CD1c-positive myeloid dendritic cell (primary cell): ENCODE measurements at regions not wholly inside any gene's neighbourhood (a gene's known extent, or its start where the extent isn't known, plus 50 kb on each side); places are given as distances from the start of the nearest gene placed in this dataset.

ENCODE experiments used
- DNase-seq: peaks from one replicate; pipeline ENCODE4 v3.0.0-alpha.2; 2016; ENCODE audit errors: extremely low spot score

DNA sequence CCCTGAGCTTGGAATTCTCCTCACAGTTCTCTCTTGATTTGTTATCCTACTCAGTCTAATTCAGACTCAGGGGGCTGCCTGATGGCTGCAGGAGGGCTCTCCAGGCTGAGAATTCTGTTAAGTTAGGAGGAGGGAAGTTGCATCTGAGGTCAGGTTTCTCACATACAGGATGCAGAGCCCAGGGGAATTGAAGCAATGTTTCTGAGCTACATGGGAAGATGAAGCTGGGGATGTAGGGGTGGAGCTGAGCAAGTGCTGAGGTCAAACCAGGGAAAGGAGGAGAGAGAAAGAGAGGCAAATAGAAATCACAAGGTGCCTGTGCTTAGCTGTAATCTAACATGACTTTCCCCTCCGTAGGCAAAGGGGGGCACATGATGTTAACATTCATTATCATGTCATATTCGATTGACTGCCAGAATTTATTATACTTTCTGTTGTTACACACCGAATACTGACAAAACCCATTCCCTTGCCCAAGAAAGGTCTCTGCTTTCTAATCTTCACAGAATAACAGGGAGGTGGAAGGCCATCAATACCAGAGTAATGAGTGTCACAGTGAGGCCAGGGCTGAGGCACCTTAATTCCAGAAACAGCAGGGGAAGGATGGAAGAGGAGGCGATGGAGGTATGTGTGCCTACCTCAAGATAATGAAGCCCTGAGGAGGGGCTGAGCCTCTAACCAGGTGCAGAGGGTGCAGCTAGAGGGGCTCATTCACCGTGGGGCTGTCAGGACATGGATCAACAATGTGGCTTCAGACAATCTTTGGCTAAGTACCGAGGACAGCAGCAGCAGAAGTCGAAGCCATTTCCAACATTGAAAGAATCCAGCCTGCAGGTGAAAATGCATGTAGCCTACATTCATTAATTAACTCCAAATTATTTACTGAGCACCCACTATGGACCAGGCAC lies 205.4 kb upstream of the SNX19 start:
- DNase-seq: no peak

GRCh38 chr11:131122448-131122847 lies 206.2 kb upstream of the SNX19 start:
- DNase-seq: no peak

GRCh38 chr11:131129474-131129873 lies 213.2 kb upstream of the SNX19 start:
- DNase-seq: no peak

DNA sequence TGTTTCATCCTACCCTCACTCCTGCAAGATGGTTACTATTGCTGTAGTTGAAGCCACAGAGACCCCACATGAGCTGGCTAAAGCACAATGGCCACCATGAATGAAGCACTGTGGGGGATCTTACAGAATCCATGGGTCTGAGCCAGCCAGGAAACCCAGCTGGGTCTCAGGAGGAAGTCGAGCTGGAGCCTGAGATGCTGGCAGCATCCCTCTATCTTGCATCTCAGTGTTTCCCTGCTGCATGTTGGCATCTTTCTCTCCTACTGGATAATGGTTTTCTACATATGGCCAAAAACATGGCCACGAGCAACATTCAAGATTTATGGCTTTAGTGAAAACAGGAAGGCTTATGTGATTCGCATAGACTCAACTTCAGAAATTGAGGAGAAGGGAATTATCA lies 219.3 kb upstream of the SNX19 start:
- DNase-seq: no peak

DNA sequence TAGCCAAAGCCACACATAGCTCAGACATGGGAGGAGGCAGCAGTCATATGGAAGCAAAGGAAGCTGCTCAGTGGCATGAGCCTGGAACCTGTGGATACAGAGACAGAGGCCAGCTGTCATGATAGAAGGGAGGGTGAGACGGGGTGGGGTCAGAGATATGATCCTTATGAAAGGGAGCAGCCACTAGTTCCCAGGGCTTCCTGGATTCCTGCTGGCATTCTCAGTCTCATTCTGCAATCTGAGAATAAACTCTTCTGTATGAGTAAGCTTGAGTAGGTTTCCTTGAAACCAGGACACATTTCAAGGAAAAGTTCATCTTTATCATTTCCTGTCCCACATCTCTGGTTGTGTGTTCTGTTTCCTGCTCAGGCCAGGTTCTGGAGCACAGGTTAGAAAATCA lies 220.2 kb upstream of the SNX19 start:
- DNase-seq: no peak

DNA sequence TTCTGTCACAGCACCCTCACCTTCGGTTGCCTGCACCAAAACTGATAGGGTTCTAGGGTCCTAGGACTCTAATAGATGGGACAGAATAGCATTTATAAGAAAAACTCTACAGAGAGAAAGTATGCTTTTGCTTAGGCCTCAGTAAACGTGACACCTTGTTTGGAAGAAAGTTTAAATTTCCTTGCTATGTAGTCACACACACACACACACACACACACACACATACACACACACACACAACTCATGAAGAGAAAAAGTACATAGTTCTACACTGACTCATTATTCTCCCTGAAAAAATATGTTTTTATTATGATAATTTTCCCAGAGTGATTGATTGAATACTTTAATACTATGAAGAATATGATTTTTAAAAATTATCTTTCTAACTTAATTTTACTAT lies 220.8 kb upstream of the SNX19 start:
- no peak for DNase-seq

GRCh38 chr11:131138731-131139130 lies 222.5 kb upstream of the SNX19 start:
- no peak for DNase-seq

DNA sequence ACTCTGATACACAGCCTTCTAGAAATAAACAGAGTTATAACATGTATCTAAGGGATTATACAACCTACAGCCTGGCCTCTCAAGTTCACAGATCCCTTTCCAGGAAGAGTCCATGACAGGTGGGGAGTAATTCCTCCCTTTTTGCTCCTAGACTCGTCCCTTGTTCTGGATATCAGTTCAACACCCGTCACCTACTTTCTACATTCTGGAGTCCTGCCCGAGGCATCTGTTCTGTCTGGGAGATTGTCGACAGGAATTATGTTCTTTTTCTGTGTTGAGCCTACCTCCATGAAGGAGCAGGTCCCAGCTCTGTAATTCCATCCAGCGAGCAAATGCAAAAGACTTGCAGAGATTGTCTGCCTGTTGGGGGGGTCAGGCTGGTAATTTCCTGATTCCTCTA lies 224.6 kb upstream of the NTM start:
- DNase-seq: no peak

GRCh38 chr11:131146827-131147490 lies 223.5 kb upstream of the NTM start:
- DNase-seq: no peak

GRCh38 chr11:131154351-131154750 lies 216.1 kb upstream of the NTM start:
- DNase-seq: no peak

DNA sequence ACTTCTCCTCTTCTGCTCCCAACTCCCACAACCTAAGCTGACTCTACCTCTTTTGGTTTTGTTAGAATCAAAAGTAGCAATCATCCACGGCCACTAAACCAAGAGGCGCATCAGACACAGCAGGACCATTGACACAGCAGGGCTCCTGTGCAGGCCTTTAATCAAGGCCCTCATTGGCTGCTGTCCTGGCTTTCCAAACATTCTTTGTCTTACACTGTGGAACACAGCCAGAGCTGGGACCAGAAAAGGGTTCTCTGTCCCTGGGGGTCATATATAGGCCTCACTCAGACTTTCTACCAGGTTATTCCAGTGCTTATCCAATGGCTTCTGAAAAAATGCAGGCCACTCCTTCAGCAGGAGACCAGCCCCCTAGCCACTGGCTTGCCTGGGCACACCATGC lies 212.7 kb upstream of the NTM start:
- no peak for DNase-seq

DNA sequence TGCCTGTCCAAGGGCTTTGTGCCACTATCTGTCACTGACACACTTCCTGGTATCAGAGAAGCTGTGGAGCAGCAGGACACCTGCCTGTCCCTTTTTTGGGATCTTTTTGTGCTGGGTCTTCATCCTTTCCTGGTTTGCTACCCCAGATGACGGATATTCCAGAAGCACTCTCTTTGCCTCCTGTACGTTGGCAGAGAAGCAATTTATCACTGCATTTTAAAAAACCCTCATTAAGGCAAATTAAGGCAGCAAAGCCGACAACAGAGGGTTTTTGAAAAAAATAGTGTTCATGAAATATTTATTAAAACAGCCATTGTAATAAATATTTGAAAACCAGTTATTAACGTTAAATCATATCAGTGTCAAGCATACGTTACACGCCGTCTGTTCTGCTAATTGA lies 209.6 kb upstream of the NTM start:
- no peak for DNase-seq

DNA sequence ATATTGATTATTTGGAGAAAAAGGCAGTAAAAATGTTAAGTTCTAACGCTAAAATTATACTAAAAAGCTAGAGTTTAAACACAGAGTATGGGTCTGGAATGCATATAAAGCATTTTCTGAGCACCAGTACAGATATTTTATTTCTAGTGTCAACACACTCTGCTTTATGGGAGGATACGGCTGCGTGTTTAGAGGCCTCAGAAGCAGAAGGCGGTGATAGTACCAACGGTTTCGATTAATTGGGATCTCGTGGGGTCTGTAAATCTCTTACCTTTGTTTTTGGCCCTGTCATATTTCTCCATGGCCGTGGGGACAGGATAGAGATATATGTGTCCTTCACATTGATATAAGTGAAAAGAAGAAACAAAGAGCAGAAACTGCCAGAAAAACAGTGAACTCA lies 206.8 kb upstream of the NTM start:
- DNase-seq: no peak

DNA sequence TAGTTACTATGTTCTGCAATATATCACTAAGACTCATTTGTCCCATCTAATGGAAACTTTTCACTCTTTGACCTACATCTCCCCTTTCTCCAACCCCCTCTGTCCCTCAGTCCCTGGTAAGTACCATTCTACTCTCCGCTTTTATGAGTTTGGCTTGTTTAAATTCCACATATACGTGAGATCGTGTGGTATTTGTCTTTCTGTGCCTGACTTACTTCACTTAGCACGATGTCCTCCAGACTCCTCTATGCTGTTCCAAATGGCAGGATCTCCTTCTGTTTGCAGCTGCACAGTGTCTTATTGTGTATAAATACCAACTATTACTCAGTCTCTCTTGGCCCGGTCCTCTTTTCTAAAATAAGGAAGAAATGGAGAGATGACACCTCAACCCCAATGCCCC lies 205.4 kb upstream of the NTM start:
- no peak for DNase-seq

DNA sequence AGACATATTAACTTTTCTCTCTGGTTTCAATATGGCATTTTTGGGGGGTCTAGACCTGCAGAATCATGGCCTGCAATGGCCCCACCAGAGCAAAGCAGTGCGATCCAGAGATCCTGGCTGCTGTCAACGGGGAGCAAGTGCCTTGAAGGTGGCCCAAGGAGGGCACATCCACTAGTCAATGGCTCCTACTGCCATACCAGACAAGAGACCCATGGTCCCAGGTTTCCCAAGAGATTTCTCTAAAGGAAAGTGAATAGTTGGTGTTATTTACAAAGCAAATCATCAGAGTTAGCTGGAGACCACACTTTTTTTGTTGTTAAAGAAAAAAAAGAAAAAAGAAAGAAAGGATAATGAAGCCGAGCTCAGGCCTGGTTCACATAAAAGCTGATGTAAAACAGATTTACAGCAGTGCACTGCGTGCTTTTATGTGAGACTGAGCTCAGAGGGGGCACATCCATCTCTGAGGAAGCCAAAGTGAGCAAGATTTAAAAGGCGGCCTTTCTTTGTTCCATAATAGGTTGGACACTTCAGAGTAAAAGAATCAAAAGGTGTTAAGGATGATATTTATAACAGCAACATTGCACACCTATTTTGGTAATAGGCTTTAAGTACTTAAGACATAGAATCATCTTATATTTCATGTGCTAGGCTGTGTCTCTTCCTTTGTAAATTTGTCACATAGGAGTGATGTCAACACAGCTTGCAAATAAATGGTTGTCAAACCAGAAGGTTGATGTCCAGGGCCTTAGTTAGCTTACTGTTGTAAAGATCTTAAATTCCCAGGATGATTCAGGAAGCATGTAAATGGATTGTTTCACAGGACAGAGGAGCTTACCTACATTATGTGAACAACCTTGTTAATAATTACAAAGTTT lies 201.3 kb upstream of the NTM start:
- no peak for DNase-seq

DNA sequence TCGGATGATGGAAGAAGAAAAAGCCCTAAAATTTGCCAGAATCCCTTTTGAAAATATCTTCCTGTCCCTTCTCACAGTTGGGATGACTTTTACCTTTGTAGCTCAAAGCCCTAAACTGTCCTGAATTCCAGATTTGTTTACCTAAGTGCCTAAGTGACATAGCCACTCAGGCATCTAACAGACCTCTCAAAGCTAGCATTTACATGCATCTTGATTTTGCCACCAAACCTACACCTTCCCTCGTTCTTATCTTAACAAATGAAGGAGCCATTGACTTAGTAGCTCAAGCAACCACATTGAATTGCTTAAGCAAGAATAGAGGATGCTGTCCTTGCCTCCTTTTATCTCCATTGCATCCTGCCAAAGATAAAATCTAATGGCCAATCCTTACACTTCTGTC lies 198.4 kb upstream of the NTM start:
- no peak for DNase-seq

DNA sequence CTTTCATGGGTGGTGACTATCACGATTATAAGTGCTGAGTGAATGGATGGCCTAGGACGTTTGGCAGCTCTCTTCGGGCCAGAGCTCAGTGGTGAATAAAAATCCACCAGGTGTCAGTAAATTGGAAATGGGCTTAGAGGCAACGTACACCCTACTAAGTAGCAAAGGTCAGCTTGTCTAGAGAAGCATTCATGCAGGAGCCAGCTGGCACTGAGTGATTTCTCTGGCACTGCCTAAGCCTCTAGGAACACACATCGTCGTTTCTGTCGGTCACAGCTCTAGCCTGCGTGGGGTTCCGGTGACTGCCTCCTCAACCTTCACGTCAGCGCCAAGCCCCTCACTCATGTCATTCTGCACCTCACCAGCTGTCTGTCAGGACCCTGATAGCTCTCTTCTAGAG lies 192.4 kb upstream of the NTM start:
- DNase-seq: no peak

DNA sequence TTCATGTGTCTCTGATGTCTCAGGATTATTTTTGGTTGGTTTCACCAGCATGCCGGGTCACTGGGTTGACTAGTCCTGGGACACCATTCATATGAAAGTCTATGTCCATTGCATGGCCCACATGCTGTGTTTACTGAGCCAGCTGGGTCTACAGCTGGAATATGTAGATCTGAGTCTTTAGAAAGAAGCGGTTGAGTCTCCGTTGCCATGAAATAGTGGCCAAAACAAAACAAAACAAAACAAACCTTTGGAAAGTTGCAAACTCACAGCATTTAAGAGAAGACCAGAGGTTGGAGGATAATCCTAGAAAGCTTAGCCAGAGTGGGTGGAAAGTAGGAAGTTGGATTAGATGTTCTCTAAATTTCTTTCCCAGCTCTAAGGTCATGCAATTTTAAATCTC lies 191.8 kb upstream of the NTM start:
- no peak for DNase-seq

DNA sequence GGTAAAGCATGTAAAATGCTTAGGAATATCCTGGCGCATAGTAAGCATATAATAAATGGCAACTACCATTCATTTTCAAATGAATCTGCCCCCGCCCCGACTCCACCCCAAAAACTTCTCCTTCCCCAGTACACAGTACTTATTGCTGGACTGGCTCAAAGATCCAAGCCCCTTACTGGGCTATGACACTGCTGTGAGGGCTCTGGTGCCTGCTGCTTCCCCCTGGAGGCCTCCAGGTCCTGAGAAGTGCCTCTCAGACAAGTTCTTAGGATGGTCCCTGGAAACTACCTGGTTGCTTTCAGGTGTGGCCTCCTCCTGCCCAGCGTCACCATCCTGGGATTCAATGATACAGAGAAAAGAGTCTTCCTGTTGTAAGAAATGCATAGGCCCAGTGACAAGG lies 190.6 kb upstream of the NTM start:
- no peak for DNase-seq

DNA sequence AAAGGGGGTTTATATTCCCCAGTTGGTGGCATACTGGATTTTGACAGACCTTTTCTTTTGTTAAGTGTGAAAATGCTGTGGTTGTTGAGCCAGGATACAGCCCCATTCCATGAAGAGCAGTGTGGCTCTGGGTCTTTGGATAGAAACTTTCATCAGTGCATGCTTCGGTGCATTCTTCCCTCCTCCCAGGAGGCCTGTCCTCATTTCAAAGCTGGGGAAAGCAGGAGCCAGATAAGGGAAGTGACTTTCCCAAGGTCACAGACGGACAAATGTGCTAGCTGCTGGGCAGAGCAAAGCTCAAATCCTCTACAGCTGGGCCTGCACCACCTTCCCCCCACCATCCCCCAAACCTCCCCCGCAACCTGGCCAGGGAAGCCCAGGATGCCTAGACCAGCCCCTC lies 184.5 kb upstream of the NTM start:
- DNase-seq: no peak

DNA sequence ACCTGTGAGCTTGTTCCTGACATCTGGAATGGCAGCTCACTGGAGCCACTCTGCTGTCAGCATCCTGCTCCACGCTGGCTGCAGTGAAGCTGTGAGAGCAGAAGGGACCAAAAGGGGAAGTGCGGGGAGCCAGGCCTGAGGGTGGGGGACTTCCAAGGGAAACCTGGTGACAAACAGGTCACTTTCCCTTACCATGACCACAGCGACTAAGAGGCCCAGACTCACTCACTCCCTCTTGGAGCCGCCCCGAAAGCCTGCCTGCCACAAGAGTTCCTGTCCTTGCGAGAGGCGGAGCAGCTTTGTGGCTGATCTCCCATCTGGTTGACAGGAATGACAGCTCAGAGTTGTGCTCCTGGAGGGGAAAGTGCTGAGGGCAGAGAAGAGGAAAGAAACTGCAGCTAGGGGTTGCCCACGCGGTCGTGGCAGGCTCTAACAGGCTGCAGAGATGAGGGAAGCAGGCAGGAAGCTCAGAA lies 183.8 kb upstream of the NTM start:
- DNase-seq: peak; percentile 66

GRCh38 chr11:131190446-131190845 lies 180.0 kb upstream of the NTM start:
- no peak for DNase-seq
